Suprapubic skin (tissue), 4 donors: ENCODE measurements at regions not wholly inside any gene's neighbourhood (a gene's known extent, or its start where the extent isn't known, plus 50 kb on each side); places are given as distances from the start of the nearest gene placed in this dataset.

Experiments
- CTCF ChIP-seq, 2 donors: fragments of 200-600 bp in 1 of 2; fragments of 450-650 bp in 1 of 2; sonication (generic) in 1 of 2; IDR thresholded peaks; one replicate each; pipeline ENCODE4 v1.5.1; 2016 to 2019; ENCODE audit warnings: antibody characterized with exemption in 2 of 2, mild to moderate bottlenecking in 1 of 2, moderate library complexity in 1 of 2
- POLR2A ChIP-seq, 2 donors: fragments of 450-650 bp; IDR thresholded peaks; one replicate each; pipeline ENCODE4 v1.6.1; 2017; ENCODE audit warnings: antibody characterized with exemption in 2 of 2, mild to moderate bottlenecking in 2 of 2, moderate library complexity in 2 of 2
- POLR2AphosphoS5 ChIP-seq, 3 donors: sonication (generic); formaldehyde crosslinking; IDR thresholded peaks; one replicate each; pipeline ENCODE4 v1.6.1; 2017; ENCODE audit warnings: antibody characterized with exemption in 3 of 3

- no peak for TF ChIP-seq POLR2AphosphoS5 (IDR thresholded peaks at IDR 0.05)
- no peak for TF ChIP-seq CTCF (IDR thresholded peaks at IDR 0.05)
- TF ChIP-seq POLR2A (IDR thresholded peaks at IDR 0.05), result no peak
Observed at GRCh38 chr6:91940801-91941200, 1353.9 kb upstream of the MAP3K7 start.
